ENCODE measurements at regions not wholly inside any gene's neighbourhood (a gene's known extent, or its start where the extent isn't known, plus 50 kb on each side); places are given as distances from the start of the nearest gene placed in this dataset.
"Not testable (repeated sequence)": the region's sequence is repeated elsewhere in the genome, so short reads cannot be mapped to it uniquely, and the experiment has no call there.

DNA sequence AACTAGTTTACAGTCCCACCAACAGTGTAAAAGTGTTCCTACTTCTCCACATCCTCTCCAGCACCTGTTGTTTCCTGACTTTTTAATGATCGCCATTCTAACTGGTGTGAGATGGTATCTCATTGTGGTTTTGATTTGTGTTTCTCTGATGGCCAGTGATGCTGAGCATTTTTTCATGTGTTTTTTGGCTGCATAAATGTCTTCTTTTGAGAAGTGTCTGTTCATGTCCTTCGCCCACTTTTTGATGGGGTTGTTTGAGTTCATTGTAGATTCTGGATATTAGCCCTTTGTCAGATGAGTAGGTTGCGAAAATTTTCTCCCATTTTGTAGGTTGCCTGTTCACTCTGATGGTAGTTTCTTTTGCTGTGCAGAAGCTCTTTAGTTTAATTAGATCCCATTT, 77.1 kb upstream of the SLC7A14 start:
- not testable (repeated sequence) for H3K36me3 Mint-ChIP-seq (ENCODE audit: low read depth); H3K27me3 Mint-ChIP-seq; H3K4me3 Mint-ChIP-seq; H3K4me1 Mint-ChIP-seq (ENCODE audit: low read depth); H3K27ac Mint-ChIP-seq; H3K9me3 Mint-ChIP-seq

DNA sequence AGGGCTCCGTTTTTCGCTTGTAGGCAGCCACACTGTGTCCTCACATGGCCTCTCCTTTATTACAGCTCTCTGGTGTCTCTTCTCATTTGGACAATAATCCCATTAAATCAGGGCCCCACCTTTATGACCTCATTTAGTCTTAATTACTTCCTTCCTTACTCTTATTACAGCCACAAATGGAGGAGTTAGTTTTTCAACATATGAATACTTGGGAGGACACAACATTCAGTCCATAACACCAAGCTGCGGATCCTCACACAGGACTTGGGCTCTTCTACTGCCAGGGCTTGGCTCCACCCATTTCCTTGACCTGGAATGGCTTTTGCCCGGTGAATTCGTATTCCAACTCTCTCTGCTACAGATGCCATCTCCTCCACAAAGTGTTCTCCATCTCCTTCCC, 74.3 kb upstream of the SLC7A14 start:
- Mint-ChIP-seq H3K27ac (no peak overlapping the region), H3K9me3 (no peaks in the 10 kb centered on the region), H3K36me3 (ENCODE audit: low read depth) (no peaks in the 10 kb centered on the region), H3K4me3 (no peak overlapping the region), H3K27me3 (peaks cover 6% of the 10 kb centered on the region), H3K4me1 (ENCODE audit: low read depth) (no peaks in the 10 kb centered on the region)

GRCh38 chr3:170657312-170657711, 71.4 kb upstream of the SLC7A14 start:
- Mint-ChIP-seq H3K4me1 (ENCODE audit: low read depth) (no peaks in the 10 kb centered on the region), H3K36me3 (ENCODE audit: low read depth) (no peaks in the 10 kb centered on the region), H3K27ac (no peak overlapping the region), H3K4me3 (no peak overlapping the region), H3K27me3 (peaks cover 11% of the 10 kb centered on the region), H3K9me3 (no peaks in the 10 kb centered on the region)

GRCh38 chr3:170656284-170656683, 70.4 kb upstream of the SLC7A14 start:
- Mint-ChIP-seq H3K36me3 (ENCODE audit: low read depth) (no peaks in the 10 kb centered on the region), H3K9me3 (no peaks in the 10 kb centered on the region), H3K4me1 (ENCODE audit: low read depth) (no peaks in the 10 kb centered on the region), H3K4me3 (no peak overlapping the region), H3K27me3 (peaks cover 17% of the 10 kb centered on the region), H3K27ac (no peak overlapping the region)

GRCh38 chr3:170653801-170654200, 67.9 kb upstream of the SLC7A14 start:
- no peaks in the 10 kb centered on the region for H3K4me1 Mint-ChIP-seq (ENCODE audit: low read depth)
- H3K9me3 Mint-ChIP-seq: no peaks in the 10 kb centered on the region
- H3K36me3 Mint-ChIP-seq (ENCODE audit: low read depth): no peaks in the 10 kb centered on the region
- peaks cover 22% of the 10 kb centered on the region for H3K27me3 Mint-ChIP-seq
- H3K4me3 Mint-ChIP-seq: no peak overlapping the region
- H3K27ac Mint-ChIP-seq: no peak overlapping the region

GRCh38 chr3:170651260-170651845, 65.5 kb upstream of the SLC7A14 start:
- Mint-ChIP-seq H3K4me3 (no peak overlapping the region), H3K27ac (no peak overlapping the region), H3K4me1 (ENCODE audit: low read depth) (no peaks in the 10 kb centered on the region), H3K36me3 (ENCODE audit: low read depth) (no peaks in the 10 kb centered on the region), H3K27me3 (peaks cover 23% of the 10 kb centered on the region), H3K9me3 (no peaks in the 10 kb centered on the region)

GRCh38 chr3:170650557-170650956, 64.7 kb upstream of the SLC7A14 start:
- not testable (repeated sequence) for H3K9me3 Mint-ChIP-seq; H3K27ac Mint-ChIP-seq; H3K36me3 Mint-ChIP-seq (ENCODE audit: low read depth); H3K4me3 Mint-ChIP-seq; H3K4me1 Mint-ChIP-seq (ENCODE audit: low read depth)
- H3K27me3 Mint-ChIP-seq: peaks cover 29% of the 10 kb centered on the region

DNA sequence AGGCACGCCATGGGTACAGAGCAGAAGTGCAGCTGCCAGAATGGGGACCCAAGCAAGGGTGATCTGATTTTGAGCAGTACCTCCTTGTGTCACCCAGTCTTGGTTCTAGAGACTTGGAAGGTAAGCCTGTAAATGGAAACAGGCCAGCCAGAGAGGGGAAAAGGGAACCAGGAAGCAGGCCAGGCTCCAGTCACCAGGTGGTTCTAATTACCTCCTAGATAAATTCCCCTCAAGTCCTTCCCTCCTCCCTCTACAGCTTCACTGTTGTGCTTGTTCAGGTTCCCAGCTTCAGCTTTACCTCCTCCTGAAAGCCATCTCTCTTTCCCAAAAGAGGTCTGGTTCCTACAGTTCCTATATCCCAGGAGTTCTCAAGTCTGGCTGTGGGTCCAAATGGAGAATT, 58.8 kb upstream of the SLC7A14 start:
- Mint-ChIP-seq H3K27me3 (peaks cover 23% of the 10 kb centered on the region), H3K36me3 (ENCODE audit: low read depth) (no peaks in the 10 kb centered on the region), H3K4me1 (ENCODE audit: low read depth) (no peaks in the 10 kb centered on the region), H3K4me3 (no peak overlapping the region), H3K27ac (no peak overlapping the region), H3K9me3 (peaks cover 7% of the 10 kb centered on the region)

DNA sequence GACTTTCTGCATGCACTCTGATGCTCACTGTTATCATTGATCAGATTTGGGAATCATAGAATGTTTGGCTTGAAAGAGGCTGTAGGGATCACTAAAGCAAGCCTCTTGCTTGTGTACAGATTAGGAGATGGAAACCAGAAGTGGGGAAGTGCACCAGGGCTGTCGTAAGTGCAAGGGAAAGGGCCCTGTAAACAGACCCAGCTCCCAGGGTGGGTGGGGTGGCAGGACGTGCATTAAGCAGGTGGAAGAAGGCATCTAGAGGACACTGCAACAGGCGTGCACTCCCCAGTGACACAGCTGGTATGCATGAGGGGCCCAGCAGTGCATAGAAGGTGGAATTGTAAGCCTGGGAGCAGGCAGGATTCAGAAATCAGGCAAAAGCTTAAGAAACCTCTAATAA, 58.0 kb upstream of the SLC7A14 start:
- H3K4me1 Mint-ChIP-seq (ENCODE audit: low read depth): no peaks in the 10 kb centered on the region
- H3K9me3 Mint-ChIP-seq: peaks cover 7% of the 10 kb centered on the region
- H3K4me3 Mint-ChIP-seq: no peak overlapping the region
- no peaks in the 10 kb centered on the region for H3K36me3 Mint-ChIP-seq (ENCODE audit: low read depth)
- H3K27ac Mint-ChIP-seq: no peak overlapping the region
- peaks cover 21% of the 10 kb centered on the region for H3K27me3 Mint-ChIP-seq

DNA sequence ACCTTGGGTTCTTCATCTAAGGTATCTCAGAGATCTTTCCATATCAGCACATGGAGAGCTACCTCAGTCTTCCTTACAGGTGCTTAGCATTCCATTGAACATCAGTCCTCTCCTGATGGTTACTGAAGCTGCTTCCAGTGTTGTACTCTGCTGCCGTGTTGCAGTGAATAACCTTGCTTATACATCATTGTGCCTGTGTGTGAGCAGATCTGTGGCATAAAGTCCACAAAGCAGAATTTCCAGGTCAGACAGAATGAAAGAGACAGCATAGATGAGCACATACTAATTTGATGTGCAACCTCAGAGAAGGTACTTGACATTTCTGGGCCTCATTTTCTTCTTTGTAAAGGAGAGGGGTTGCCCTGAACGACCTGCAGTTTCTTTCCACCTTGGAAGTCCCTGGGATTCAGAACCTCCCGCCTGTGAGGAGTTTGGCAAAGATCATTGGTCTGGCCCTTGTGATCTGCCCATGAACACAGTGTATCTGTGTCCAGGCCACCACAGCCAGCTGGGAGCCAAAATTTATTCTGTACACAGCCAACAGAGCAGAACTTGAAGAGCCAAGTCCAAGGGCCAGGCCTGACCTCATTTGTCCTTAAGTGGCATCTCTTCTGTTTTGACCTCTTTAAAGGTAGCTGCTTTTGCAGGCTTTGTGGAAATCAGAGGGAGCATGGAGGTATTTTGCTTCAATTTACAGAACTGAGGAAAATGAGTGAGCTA, 57.2 kb upstream of the SLC7A14 start:
- Mint-ChIP-seq H3K4me3 (no peak overlapping the region), H3K9me3 (peaks cover 7% of the 10 kb centered on the region), H3K36me3 (ENCODE audit: low read depth) (no peaks in the 10 kb centered on the region), H3K27ac (no peak overlapping the region), H3K4me1 (ENCODE audit: low read depth) (no peaks in the 10 kb centered on the region), H3K27me3 (peaks cover 19% of the 10 kb centered on the region)

GRCh38 chr3:170641510-170642236, 55.8 kb upstream of the SLC7A14 start:
- H3K4me1 Mint-ChIP-seq (ENCODE audit: low read depth): no peaks in the 10 kb centered on the region
- peaks cover 17% of the 10 kb centered on the region for H3K27me3 Mint-ChIP-seq
- H3K4me3 Mint-ChIP-seq: no peak overlapping the region
- H3K36me3 Mint-ChIP-seq (ENCODE audit: low read depth): no peaks in the 10 kb centered on the region
- peaks cover 7% of the 10 kb centered on the region for H3K9me3 Mint-ChIP-seq
- no peak overlapping the region for H3K27ac Mint-ChIP-seq

GRCh38 chr3:170640737-170641171, 54.9 kb upstream of the SLC7A14 start:
- H3K4me1 Mint-ChIP-seq (ENCODE audit: low read depth): no peaks in the 10 kb centered on the region
- H3K27me3 Mint-ChIP-seq: peaks cover 19% of the 10 kb centered on the region
- no peak overlapping the region for H3K4me3 Mint-ChIP-seq
- peaks cover 7% of the 10 kb centered on the region for H3K9me3 Mint-ChIP-seq
- no peaks in the 10 kb centered on the region for H3K36me3 Mint-ChIP-seq (ENCODE audit: low read depth)
- H3K27ac Mint-ChIP-seq: no peak overlapping the region

DNA sequence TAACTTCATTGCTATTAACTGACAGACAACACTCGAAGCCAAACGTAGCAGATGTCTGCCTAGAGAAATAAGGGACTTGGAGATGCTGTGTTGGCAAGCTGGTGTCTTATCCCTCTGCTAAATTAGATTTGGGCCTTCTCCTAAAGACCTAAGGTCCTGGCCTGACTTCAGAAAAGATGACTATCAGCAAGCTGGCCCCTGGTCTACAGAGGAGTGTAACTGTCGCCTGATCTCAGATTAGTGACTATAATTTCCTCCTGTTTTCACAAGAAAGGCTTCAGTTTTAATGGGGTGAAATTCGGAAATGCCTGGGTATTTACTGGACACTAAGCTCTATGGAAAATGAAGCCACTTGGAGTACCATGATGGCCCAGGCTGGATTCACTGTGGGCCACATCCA, 53.1 kb upstream of the SLC7A14 start:
- Mint-ChIP-seq H3K36me3 (ENCODE audit: low read depth) (no peaks in the 10 kb centered on the region), H3K27ac (no peak overlapping the region), H3K9me3 (peaks cover 7% of the 10 kb centered on the region), H3K4me3 (no peak overlapping the region), H3K4me1 (ENCODE audit: low read depth) (no peaks in the 10 kb centered on the region), H3K27me3 (peaks cover 29% of the 10 kb centered on the region)

- no peaks in the 10 kb centered on the region for H3K9me3 Mint-ChIP-seq
- H3K4me3 Mint-ChIP-seq: no peak overlapping the region
- peaks cover 3% of the 10 kb centered on the region for H3K4me1 Mint-ChIP-seq (ENCODE audit: low read depth)
- H3K36me3 Mint-ChIP-seq (ENCODE audit: low read depth): no peaks in the 10 kb centered on the region
- H3K27me3 Mint-ChIP-seq: peaks cover 31% of the 10 kb centered on the region
- no peak overlapping the region for H3K27ac Mint-ChIP-seq
These were observed 51.4 kb upstream of the SLC7A14 start for GRCh38 chr3:170637306-170637705.

DNA sequence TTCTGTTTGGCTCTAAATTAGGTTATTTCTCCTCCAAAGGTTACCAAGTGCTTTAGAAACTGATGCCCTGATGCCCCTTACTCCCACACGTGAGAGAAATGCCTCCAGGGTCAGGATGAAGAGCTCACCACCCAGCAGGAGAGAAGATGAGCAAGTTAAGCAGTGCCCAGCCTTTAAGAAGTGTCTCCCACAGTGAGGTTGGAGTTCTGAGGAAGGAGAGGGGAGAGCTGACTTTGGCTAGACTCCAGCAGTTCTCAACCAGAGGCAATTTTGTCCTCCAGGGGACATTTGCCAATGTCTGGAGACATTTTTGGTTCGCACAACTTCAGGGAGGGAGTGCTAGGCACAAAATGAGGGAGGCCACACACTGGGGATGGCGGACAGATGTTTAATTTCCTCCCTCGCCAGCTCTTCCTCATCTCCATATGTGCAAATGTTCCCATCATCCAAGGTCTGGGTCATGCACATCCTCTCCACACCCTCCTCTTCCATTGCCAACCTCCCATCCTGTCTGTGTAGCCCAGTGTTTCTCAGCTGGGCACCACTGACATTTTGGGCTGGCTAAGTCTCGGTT, 50.6 kb upstream of the SLC7A14 start:
- Mint-ChIP-seq H3K27ac (no peak overlapping the region), H3K4me1 (ENCODE audit: low read depth) (peaks cover 3% of the 10 kb centered on the region), H3K9me3 (no peaks in the 10 kb centered on the region), H3K4me3 (no peak overlapping the region), H3K27me3 (peaks cover 35% of the 10 kb centered on the region), H3K36me3 (ENCODE audit: low read depth) (no peaks in the 10 kb centered on the region)

All from stimulated activated naive CD8-positive, alpha-beta T cell treated with anti-CD3 and anti-CD28 coated beads, Interleukin-15, Interleukin-2, amounts not matched to agents 100 ng/mL and 50 ng/mL, for 24 hours (primary cell).